HG03521 (cell line): ENCODE measurements at regions not wholly inside any gene's neighbourhood (a gene's known extent, or its start where the extent isn't known, plus 50 kb on each side); places are given as distances from the start of the nearest gene placed in this dataset.

ENCODE experiments used
- ATAC-seq: cut with Tn5 transposase; IDR thresholded peaks from one replicate; pipeline ENCODE4 v1.9.1; 2021; ENCODE audit warnings: mild to moderate bottlenecking, moderate library complexity; ENCODE audit not compliant: unreplicated experiment

GRCh38 chr4:143055997-143056396, 128.7 kb upstream of the USP38 start:
- ATAC-seq = no peak

GRCh38 chr4:143071351-143071750, 113.4 kb upstream of the USP38 start:
- no peak for ATAC-seq

- no peak for ATAC-seq
Measured at GRCh38 chr4:143076723-143077122, 108.0 kb upstream of the USP38 start.

- no peak for ATAC-seq
Measured at GRCh38 chr4:143082701-143083100, 102.0 kb upstream of the USP38 start.

GRCh38 chr4:143083756-143084472, 100.8 kb upstream of the USP38 start:
- ATAC-seq = no peak

- no peak for ATAC-seq
Measured at GRCh38 chr4:143084566-143084965, 100.2 kb upstream of the USP38 start.

- ATAC-seq = no peak
Measured at GRCh38 chr4:143085224-143085623, 99.5 kb upstream of the USP38 start.

- no peak for ATAC-seq
Measured at GRCh38 chr4:143085659-143086058, 99.1 kb upstream of the USP38 start.

- no peak for ATAC-seq
Measured at GRCh38 chr4:143089291-143089690, 95.4 kb upstream of the USP38 start.

GRCh38 chr4:143089847-143090246, 94.9 kb upstream of the USP38 start:
- no peak for ATAC-seq

GRCh38 chr4:143091862-143092261, 92.9 kb upstream of the USP38 start:
- ATAC-seq = no peak

GRCh38 chr4:143095447-143095846, 89.3 kb upstream of the USP38 start:
- no peak for ATAC-seq

- no peak for ATAC-seq
Measured at GRCh38 chr4:143097751-143098150, 87.0 kb upstream of the USP38 start.

- ATAC-seq = no peak
Measured at GRCh38 chr4:143099693-143100092, 85.0 kb upstream of the USP38 start.

GRCh38 chr4:143109376-143109775, 75.3 kb upstream of the USP38 start:
- no peak for ATAC-seq

GRCh38 chr4:143118663-143119062, 66.1 kb upstream of the USP38 start:
- no peak for ATAC-seq

- no peak for ATAC-seq
Measured at GRCh38 chr4:143127621-143128020, 57.1 kb upstream of the USP38 start.

- ATAC-seq = no peak
Measured at GRCh38 chr4:143133977-143134376, 50.7 kb upstream of the USP38 start.
